Neutrophil (primary cell): ENCODE measurements at regions not wholly inside any gene's neighbourhood (a gene's known extent, or its start where the extent isn't known, plus 50 kb on each side); places are given as distances from the start of the nearest gene placed in this dataset.

ENCODE experiments used
- H3K27ac ChIP-seq: fragments of 200-600 bp; sonication (generic); 2 replicates; pipeline ENCODE4 v1.5.1; 2016; ENCODE audit warnings: mild to moderate bottlenecking, moderate library complexity
- H3K27me3 ChIP-seq: fragments of 200-600 bp; sonication (generic); 2 replicates; pipeline ENCODE4 v1.6.0; 2016; ENCODE audit warnings: mild to moderate bottlenecking
- H3K36me3 ChIP-seq: fragments of 200-600 bp; sonication (generic); 2 replicates; pipeline ENCODE4 v1.5.1; 2017
- H3K4me1 ChIP-seq, 2 experiments: fragments of 200-600 bp in 1 of 2; sonication (generic) in 1 of 2; 1 replicate in 1 of 2; 2 replicates in 1 of 2; pipeline versions ENCODE4 v1.5.1 to v1.6.1; 2013 to 2016; ENCODE audit warnings: low read depth in 1 of 2, low read length in 1 of 2, mild to moderate bottlenecking in 1 of 2, moderate library complexity in 1 of 2; ENCODE audit not compliant: control insufficient read depth in 1 of 2, insufficient read depth in 1 of 2
- H3K4me3 ChIP-seq, 2 experiments: fragments of 200-600 bp in 1 of 2; sonication (generic) in 1 of 2; 1 replicate in 1 of 2; 2 replicates in 1 of 2; pipeline ENCODE4 v1.5.1; 2013 to 2016; ENCODE audit warnings: low read depth in 1 of 2, low read length in 1 of 2, mild to moderate bottlenecking in 1 of 2, moderate library complexity in 1 of 2
- H3K9me3 ChIP-seq: fragments of 200-600 bp; sonication (generic); 2 replicates; pipeline ENCODE4 v1.5.1; 2016
- TF ChIP-seq, protein P1 (sequence below): fragments of 200-600 bp; sonication (generic); IDR thresholded peaks from 2 replicates; pipeline ENCODE4 v1.5.1; 2016; ENCODE audit warnings: antibody characterized with exemption

- Histone ChIP-seq H3K4me1 (no peaks in the 10 kb centered on the region), H3K27me3 (no peaks in the 10 kb centered on the region), H3K27ac (no peak overlapping the region), H3K36me3 (no peaks in the 10 kb centered on the region), H3K4me3 (no peak overlapping the region), H3K9me3 (no peaks in the 10 kb centered on the region)
- TF ChIP-seq, protein P1, sequence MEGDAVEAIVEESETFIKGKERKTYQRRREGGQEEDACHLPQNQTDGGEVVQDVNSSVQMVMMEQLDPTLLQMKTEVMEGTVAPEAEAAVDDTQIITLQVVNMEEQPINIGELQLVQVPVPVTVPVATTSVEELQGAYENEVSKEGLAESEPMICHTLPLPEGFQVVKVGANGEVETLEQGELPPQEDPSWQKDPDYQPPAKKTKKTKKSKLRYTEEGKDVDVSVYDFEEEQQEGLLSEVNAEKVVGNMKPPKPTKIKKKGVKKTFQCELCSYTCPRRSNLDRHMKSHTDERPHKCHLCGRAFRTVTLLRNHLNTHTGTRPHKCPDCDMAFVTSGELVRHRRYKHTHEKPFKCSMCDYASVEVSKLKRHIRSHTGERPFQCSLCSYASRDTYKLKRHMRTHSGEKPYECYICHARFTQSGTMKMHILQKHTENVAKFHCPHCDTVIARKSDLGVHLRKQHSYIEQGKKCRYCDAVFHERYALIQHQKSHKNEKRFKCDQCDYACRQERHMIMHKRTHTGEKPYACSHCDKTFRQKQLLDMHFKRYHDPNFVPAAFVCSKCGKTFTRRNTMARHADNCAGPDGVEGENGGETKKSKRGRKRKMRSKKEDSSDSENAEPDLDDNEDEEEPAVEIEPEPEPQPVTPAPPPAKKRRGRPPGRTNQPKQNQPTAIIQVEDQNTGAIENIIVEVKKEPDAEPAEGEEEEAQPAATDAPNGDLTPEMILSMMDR: no peak
Measured at GRCh38 chr13:89324582-89324981, 1653.4 kb downstream of the SLITRK5 start.

- Histone ChIP-seq H3K36me3 (no peaks in the 10 kb centered on the region), H3K4me3 (no peak overlapping the region), H3K4me1 (no peaks in the 10 kb centered on the region), H3K27me3 (no peaks in the 10 kb centered on the region), H3K9me3 (peaks cover 8% of the 10 kb centered on the region), H3K27ac (no peak overlapping the region)
- TF ChIP-seq, protein P1: no peak
Measured at GRCh38 chr13:89343165-89343564, 1672.0 kb downstream of the SLITRK5 start.

DNA sequence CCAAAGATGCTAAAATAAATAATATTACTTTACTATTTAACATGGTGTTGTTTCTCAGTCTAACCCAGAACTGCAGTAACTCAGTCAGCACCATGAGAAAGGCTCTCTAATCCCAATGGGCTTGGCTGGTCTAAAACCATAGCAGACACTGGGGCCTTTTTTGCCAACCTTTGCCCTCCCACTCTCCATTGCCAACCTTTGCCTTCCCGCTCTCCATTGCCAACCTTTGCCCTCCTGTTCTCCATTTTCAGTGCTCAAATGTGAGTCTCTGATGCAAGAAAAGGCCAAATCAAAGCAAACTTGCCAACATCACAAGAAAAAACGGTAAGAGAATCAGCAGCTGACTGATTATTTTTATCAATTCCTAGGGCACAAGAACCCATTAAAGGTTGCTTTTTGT, 1681.2 kb downstream of the SLITRK5 start:
- TF ChIP-seq, protein P1: no peak
- no peaks in the 10 kb centered on the region for H3K27me3 ChIP-seq
- no peaks in the 10 kb centered on the region for H3K4me1 ChIP-seq
- H3K4me3 ChIP-seq: no peak overlapping the region
- no peak overlapping the region for H3K27ac ChIP-seq
- H3K9me3 ChIP-seq: no peaks in the 10 kb centered on the region
- H3K36me3 ChIP-seq: no peaks in the 10 kb centered on the region

GRCh38 chr13:89361909-89362308, 1690.7 kb downstream of the SLITRK5 start:
- H3K27ac ChIP-seq: no peak overlapping the region
- H3K27me3 ChIP-seq: no peaks in the 10 kb centered on the region
- H3K9me3 ChIP-seq: no peaks in the 10 kb centered on the region
- TF ChIP-seq, protein P1: no peak
- H3K4me3 ChIP-seq: no peak overlapping the region
- H3K36me3 ChIP-seq: no peaks in the 10 kb centered on the region
- H3K4me1 ChIP-seq: no peaks in the 10 kb centered on the region

DNA sequence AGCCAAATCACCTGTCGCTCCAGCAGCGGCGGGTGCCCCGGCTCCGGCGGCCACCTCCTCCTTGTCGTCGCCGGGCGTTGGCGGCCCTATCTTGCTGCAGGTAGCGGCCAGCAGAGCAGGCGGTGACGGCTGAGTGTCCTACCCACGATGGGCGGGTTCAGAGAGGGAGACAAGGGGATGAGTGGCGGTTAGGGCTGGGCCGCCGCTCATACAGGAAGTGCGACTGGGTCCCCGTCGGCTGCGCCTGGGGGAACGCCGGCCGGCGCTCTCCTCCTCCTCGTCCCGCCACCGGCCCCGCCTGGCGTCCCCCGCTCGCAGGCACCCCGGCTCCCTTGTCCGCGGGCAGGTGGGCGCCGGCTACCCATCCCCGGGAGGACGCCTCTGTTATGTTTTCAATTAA, 1692.0 kb downstream of the SLITRK5 start:
- Histone ChIP-seq H3K27ac (no peak overlapping the region), H3K36me3 (no peaks in the 10 kb centered on the region), H3K9me3 (no peaks in the 10 kb centered on the region), H3K4me3 (no peak overlapping the region), H3K4me1 (no peaks in the 10 kb centered on the region), H3K27me3 (no peaks in the 10 kb centered on the region)
- TF ChIP-seq, protein P1: no peak

DNA sequence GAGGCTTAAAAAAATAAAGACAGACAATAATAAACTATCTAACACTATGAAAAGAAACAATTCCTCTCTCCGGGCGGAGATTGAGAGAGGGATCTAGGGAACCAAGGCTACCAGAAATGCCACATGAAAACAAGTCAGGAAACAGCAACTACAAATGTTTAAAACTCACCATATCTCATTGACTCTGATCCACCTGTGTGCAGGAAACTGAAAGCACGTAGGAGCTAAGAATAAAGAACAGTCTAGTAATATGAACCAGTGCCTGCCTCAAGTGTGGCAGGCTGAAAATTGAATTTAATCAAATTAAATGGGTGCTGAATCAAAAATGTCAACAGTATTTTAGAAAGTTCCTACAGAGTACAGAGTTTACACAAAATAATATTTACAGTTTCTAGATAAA, 1701.0 kb downstream of the SLITRK5 start:
- no peak overlapping the region for H3K4me3 ChIP-seq
- TF ChIP-seq, protein P1: no peak
- no peaks in the 10 kb centered on the region for H3K36me3 ChIP-seq
- no peaks in the 10 kb centered on the region for H3K27me3 ChIP-seq
- H3K4me1 ChIP-seq: no peaks in the 10 kb centered on the region
- no peaks in the 10 kb centered on the region for H3K9me3 ChIP-seq
- H3K27ac ChIP-seq: no peak overlapping the region
